H1 (cell line): ENCODE measurements at regions not wholly inside any gene's neighbourhood (a gene's known extent, or its start where the extent isn't known, plus 50 kb on each side); places are given as distances from the start of the nearest gene placed in this dataset.

ENCODE experiments used
- CTCF ChIA-PET: fragments of 300-600 bp; sonication (Branson Sonifier 250); formaldehyde crosslinking; loops from one replicate; lab custom pipeline; 2021; ENCODE audit not compliant: partially characterized antibody; lab: Charles Lee
- POLR2A ChIA-PET: fragments of 300-600 bp; sonication (Branson Sonifier 250); formaldehyde crosslinking; loops from one replicate; lab custom pipeline; 2021; ENCODE audit warnings: inconsistent platforms; ENCODE audit not compliant: partially characterized antibody; lab: Charles Lee
- DNase-seq, 2 experiments: peaks; one replicate each; pipeline versions ENCODE4 v3.0.0 to v3.0.0-alpha.2; 2010 to 2022; ENCODE audit warnings: low spot score in 2 of 2, low read depth in 1 of 2, mixed read lengths in 1 of 2
- FAIRE-seq: peaks from 2 replicates; lab custom pipeline; 2011; peaks lifted over from hg19 to GRCh38; lab: Jason Lieb, UNC
- H2AFZ ChIP-seq: 2 replicates; pipeline ENCODE4 v1.8.1; 2012; ENCODE audit warnings: low read length, inconsistent platforms
- H2AK5ac ChIP-seq: 2 replicates; pipeline ENCODE4 v1.6.1; 2013; ENCODE audit warnings: low read depth, low read length
- H2BK120ac ChIP-seq: replicated peaks from 2 replicates; pipeline ENCODE3; 2013; ENCODE audit warnings: low read depth, low read length, inconsistent platforms
- H2BK12ac ChIP-seq: 2 replicates; pipeline ENCODE4 v1.6.1; 2013; ENCODE audit warnings: low read depth, low read length
- H2BK15ac ChIP-seq: 2 replicates; pipeline ENCODE4 v1.6.1; 2013; ENCODE audit warnings: low read length
- H2BK20ac ChIP-seq: 2 replicates; pipeline ENCODE4 v1.6.1; 2013; ENCODE audit warnings: low read length
- H2BK5ac ChIP-seq: 2 replicates; pipeline ENCODE4 v1.6.1; 2013; ENCODE audit warnings: low read depth, low read length
- H3K14ac ChIP-seq: 2 replicates; pipeline ENCODE4 v1.6.1; 2013; ENCODE audit warnings: inconsistent platforms; ENCODE audit not compliant: insufficient read length
- H3K18ac ChIP-seq: 2 replicates; pipeline ENCODE4 v1.6.1; 2013; ENCODE audit warnings: low read length; ENCODE audit errors: extremely low read depth
- H3K23ac ChIP-seq: 2 replicates; pipeline ENCODE4 v1.6.1; 2013; ENCODE audit warnings: inconsistent platforms; ENCODE audit not compliant: insufficient read length
- H3K23me2 ChIP-seq: 2 replicates; pipeline ENCODE4 v1.6.1; 2013; ENCODE audit warnings: low read depth, low read length
- H3K27ac ChIP-seq: 2 replicates; pipeline ENCODE4 v1.6.1; 2011; ENCODE audit warnings: low read depth, low read length, inconsistent platforms
- H3K27me3 ChIP-seq, 4 experiments: replicated peaks in 1 of 4; 1 replicate in 1 of 4; 2 replicates in 3 of 4; pipeline versions ENCODE4 v1.6.1 to v1.8.1; 2011 to 2013; ENCODE audit warnings: low read length in 3 of 4, mild to moderate bottlenecking in 3 of 4, inconsistent platforms in 2 of 4, mixed read lengths in 2 of 4, moderate library complexity in 1 of 4; ENCODE audit not compliant: control insufficient read depth in 3 of 4, insufficient read depth in 3 of 4; ENCODE audit errors: extremely low read depth in 1 of 4
- H3K36me3 ChIP-seq, 4 experiments: 2 replicates each; pipeline versions ENCODE4 v1.6.1 to v1.8.1; 2011 to 2013; ENCODE audit warnings: mild to moderate bottlenecking in 4 of 4, low read length in 3 of 4, moderate library complexity in 2 of 4, control low read depth in 1 of 4, inconsistent platforms in 1 of 4; ENCODE audit not compliant: insufficient read depth in 4 of 4, control insufficient read depth in 2 of 4
- H3K4ac ChIP-seq: replicated peaks from 2 replicates; pipeline ENCODE3; 2013; ENCODE audit warnings: low read length, low read depth, mixed read lengths, inconsistent platforms; ENCODE audit not compliant: insufficient read length
- H3K4me1 ChIP-seq, 4 experiments: replicated peaks in 1 of 4; 1 replicate in 1 of 4; 2 replicates in 3 of 4; pipeline versions ENCODE4 v1.6.1 to v1.8.1; 2011 to 2013; ENCODE audit warnings: low read length in 3 of 4, inconsistent platforms in 2 of 4, mixed read lengths in 1 of 4; ENCODE audit not compliant: insufficient read depth in 4 of 4, control insufficient read depth in 3 of 4
- H3K4me2 ChIP-seq, 2 experiments: 2 replicates each; pipeline versions ENCODE4 v1.6.1 to v1.8.1; 2011 to 2013; ENCODE audit warnings: low read depth in 2 of 2, low read length in 2 of 2, control low read depth in 1 of 2, inconsistent platforms in 1 of 2, mild to moderate bottlenecking in 1 of 2; ENCODE audit not compliant: insufficient read depth in 1 of 2
- H3K4me3 ChIP-seq, 4 experiments: fragments of 200-600, 300-600 bp in 1 of 4; sonication (generic), shearing (Covaris generic), sonication (Bioruptor Twin) in 1 of 4; 2 replicates each; pipeline versions ENCODE4 v1.5.1 to v1.8.1; 2011 to 2016; ENCODE audit warnings: low read length in 4 of 4, low read depth in 3 of 4, control low read depth in 2 of 4, inconsistent platforms in 2 of 4, mild to moderate bottlenecking in 2 of 4, mixed read lengths in 1 of 4, moderate library complexity in 1 of 4; ENCODE audit not compliant: insufficient read depth in 2 of 4; ENCODE audit errors: extremely low read depth in 1 of 4
- H3K56ac ChIP-seq: replicated peaks from 2 replicates; pipeline ENCODE3; 2013; ENCODE audit warnings: low read depth, mild to moderate bottlenecking, mixed read lengths, low read length, inconsistent platforms; ENCODE audit not compliant: insufficient read length
- H3K79me1 ChIP-seq: 2 replicates; pipeline ENCODE4 v1.6.1; 2013; ENCODE audit warnings: low read depth, low read length, control low read depth
- H3K79me2 ChIP-seq, 2 experiments: 2 replicates each; pipeline versions ENCODE4 v1.6.1 to v1.8.1; 2012 to 2013; ENCODE audit warnings: low read length in 2 of 2, mild to moderate bottlenecking in 2 of 2, inconsistent platforms in 1 of 2; ENCODE audit not compliant: insufficient read depth in 2 of 2, control insufficient read depth in 1 of 2
- H3K9ac ChIP-seq, 4 experiments: replicated peaks in 1 of 4; 1 replicate in 1 of 4; 2 replicates in 3 of 4; pipeline versions ENCODE4 v1.6.1 to v1.8.1; 2011 to 2013; ENCODE audit warnings: low read depth in 3 of 4, low read length in 3 of 4, control low read depth in 2 of 4, mild to moderate bottlenecking in 2 of 4, moderate library complexity in 2 of 4, inconsistent platforms in 1 of 4; ENCODE audit errors: extremely low read depth in 1 of 4
- H3K9me3 ChIP-seq, 2 experiments: 2 replicates each; pipeline versions ENCODE4 v1.6.1 to v1.8.1; 2012 to 2013; ENCODE audit warnings: mild to moderate bottlenecking in 2 of 2, moderate library complexity in 2 of 2, control low read depth in 1 of 2, inconsistent platforms in 1 of 2, low read depth in 1 of 2, low read length in 1 of 2, mixed read lengths in 1 of 2; ENCODE audit not compliant: insufficient read depth in 2 of 2
- H4K20me1 ChIP-seq, 2 experiments: replicated peaks in 1 of 2; 2 replicates each; pipeline versions ENCODE3 to v1.8.1; 2011 to 2013; ENCODE audit warnings: inconsistent platforms in 2 of 2, low read length in 2 of 2, mild to moderate bottlenecking in 1 of 2; ENCODE audit not compliant: insufficient read depth in 2 of 2, control insufficient read depth in 1 of 2
- H4K5ac ChIP-seq: 2 replicates; pipeline ENCODE4 v1.6.1; 2013; ENCODE audit warnings: low read length, low read depth, mixed read lengths, inconsistent platforms; ENCODE audit not compliant: insufficient read length
- H4K8ac ChIP-seq: 2 replicates; pipeline ENCODE4 v1.8.0; 2013; ENCODE audit warnings: mild to moderate bottlenecking, moderate library complexity, low read length, inconsistent platforms; ENCODE audit not compliant: insufficient read depth; ENCODE audit errors: extremely low read depth
- H4K91ac ChIP-seq: replicated peaks from 2 replicates; pipeline ENCODE3; 2013; ENCODE audit warnings: low read length, mixed read lengths, inconsistent platforms; ENCODE audit not compliant: insufficient read length
- CBX5 ChIP-seq: fragments of 300-800, 300-1000 bp; sonication (generic); IDR thresholded peaks from 2 replicates; pipeline ENCODE4 v1.7.1; 2016; ENCODE audit warnings: antibody characterized with exemption, low read length, low read depth
- CEBPB ChIP-seq: IDR thresholded peaks from 2 replicates; pipeline ENCODE4 v1.6.1; 2012; ENCODE audit warnings: low read depth, low read length
- EGR1 ChIP-seq: IDR thresholded peaks from 2 replicates; pipeline ENCODE4 v1.6.1; 2011; ENCODE audit warnings: low read depth, low read length, borderline replicate concordance
- HDAC2 ChIP-seq, 2 experiments: fragments of 300-600 bp in 1 of 2; sonication (generic) in 1 of 2; IDR thresholded peaks; 2 replicates each; pipeline ENCODE4 v1.6.1; 2011 to 2012; ENCODE audit warnings: low read depth in 2 of 2, low read length in 2 of 2, mild to moderate bottlenecking in 2 of 2, moderate library complexity in 2 of 2, borderline replicate concordance in 1 of 2, inconsistent platforms in 1 of 2
- KDM5A ChIP-seq: fragments of 200-600 bp; IDR thresholded peaks from 2 replicates; pipeline ENCODE4 v1.7.1; 2012; ENCODE audit warnings: mild to moderate bottlenecking, low read length, inconsistent platforms, mixed read lengths
- NRF1 ChIP-seq: IDR thresholded peaks from 2 replicates; pipeline ENCODE4 v1.6.1; 2011; ENCODE audit warnings: mild to moderate bottlenecking, low read depth, low read length, improper control_type of control experiment
- SUZ12 ChIP-seq: fragments of 200-600 bp; sonication (generic); IDR thresholded peaks from 2 replicates; pipeline ENCODE4 v1.6.1; 2012; ENCODE audit warnings: mild to moderate bottlenecking, inconsistent platforms, low read length, moderate library complexity, mixed read lengths
- TEAD4 ChIP-seq: IDR thresholded peaks from 2 replicates; pipeline ENCODE4 v1.6.1; 2012; ENCODE audit warnings: low read depth, low read length, inconsistent platforms, mixed read lengths
- ZNF274 ChIP-seq: IDR thresholded peaks from 2 replicates; pipeline ENCODE4 v1.7.0; 2012; ENCODE audit warnings: low read length, borderline replicate concordance; ENCODE audit errors: extremely low read depth
- WGBS, 2 experiments: shearing (Covaris generic) in 1 of 2; methylation state at CpG; one replicate each; pipeline versions ENCODE4 v1.1.6 to v1.1.7; 2013 to 2015; ENCODE audit warnings: low lambda C conversion rate in 2 of 2, mixed read lengths in 2 of 2, inconsistent platforms in 1 of 2, low coverage in 1 of 2, missing lambda C conversion rate in 1 of 2; ENCODE audit not compliant: insufficient replicate concordance in 2 of 2, insufficient coverage in 1 of 2, insufficient read length in 1 of 2; ENCODE audit errors: extremely low coverage in 1 of 2, missing lambda C conversion rate in 1 of 2; 5-methylcytosine and 5-hydroxymethylcytosine counted together
- TF ChIP-seq, protein P1 (sequence below), 3 experiments: IDR thresholded peaks; 1 replicate in 2 of 3; 2 replicates in 1 of 3; pipeline versions ENCODE4 v1.5.1 to v1.6.1; 2011; ENCODE audit warnings: low read length in 3 of 3, mild to moderate bottlenecking in 3 of 3, inconsistent platforms in 2 of 3, low read depth in 1 of 3, moderate library complexity in 1 of 3; ENCODE audit not compliant: insufficient read depth in 1 of 3; ENCODE audit errors: control extremely low read depth in 1 of 3
- TF ChIP-seq, protein P2 (sequence below): IDR thresholded peaks from 2 replicates; pipeline ENCODE4 v1.6.1; 2012; ENCODE audit warnings: low read length, inconsistent platforms

DNA sequence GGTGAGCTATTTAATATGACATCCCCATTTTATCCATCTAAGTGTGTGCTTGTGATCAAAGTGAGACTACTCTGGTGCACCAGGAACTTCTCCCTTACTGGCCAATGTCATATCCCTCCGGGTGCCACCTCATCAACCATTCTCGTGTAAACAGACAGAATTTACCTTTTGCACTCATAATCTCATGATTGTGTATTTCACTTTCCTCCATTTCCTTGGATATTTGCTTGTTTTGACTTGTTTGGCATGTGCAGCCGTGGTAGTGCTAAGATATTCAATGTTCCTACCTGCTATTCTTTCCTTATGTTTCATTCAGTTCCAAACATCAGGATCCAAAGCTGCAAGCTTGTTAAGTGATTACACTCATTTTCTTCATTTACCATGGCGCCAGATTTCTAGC lies 280.5 kb upstream of the SP8 start:
- H2BK5ac ChIP-seq: no peak overlapping the region
- no peak overlapping the region for H3K23ac ChIP-seq
- FAIRE-seq (no peak), DNase-seq (no peak)
- no peak overlapping the region for H2AK5ac ChIP-seq
- H3K36me3 ChIP-seq: no peaks in the 10 kb centered on the region
- H2BK120ac ChIP-seq: no peak overlapping the region
- H3K4me1 ChIP-seq: no peaks in the 10 kb centered on the region
- no peak overlapping the region for H2AFZ ChIP-seq
- H3K79me1 ChIP-seq: no peaks in the 10 kb centered on the region
- H3K4me3 ChIP-seq: no peak overlapping the region
- no peak overlapping the region for H3K56ac ChIP-seq
- H3K4me2 ChIP-seq: no peak overlapping the region
- no peak overlapping the region for H4K5ac ChIP-seq
- no peaks in the 10 kb centered on the region for H3K79me2 ChIP-seq
- H4K8ac ChIP-seq: no peak overlapping the region
- no peaks in the 10 kb centered on the region for H4K20me1 ChIP-seq
- ChIA-PET POLR2A (no interaction called here), CTCF (no interaction called here)
- no peak overlapping the region for H2BK12ac ChIP-seq
- H2BK20ac ChIP-seq: no peak overlapping the region
- no peak overlapping the region for H3K14ac ChIP-seq
- no peak overlapping the region for H3K27ac ChIP-seq
- 95% methylated on average over 4 of the region's 4 CpGs; no CpG with 5 or more reads in 1 of the 2 experiments for WGBS, 2 experiments
- no peak overlapping the region for H3K9ac ChIP-seq
- H4K91ac ChIP-seq: no peak overlapping the region
- H2BK15ac ChIP-seq: no peak overlapping the region
- no peak overlapping the region for H3K4ac ChIP-seq
- H3K27me3 ChIP-seq: no peaks in the 10 kb centered on the region
- no peak overlapping the region for H3K18ac ChIP-seq
- no peaks in the 10 kb centered on the region for H3K9me3 ChIP-seq
- H3K23me2 ChIP-seq: no peaks in the 10 kb centered on the region; the same call in 1 of the 2 replicates
- TF ChIP-seq NRF1: no peak
- no peak for TF ChIP-seq EGR1
- TF ChIP-seq, protein P1, sequence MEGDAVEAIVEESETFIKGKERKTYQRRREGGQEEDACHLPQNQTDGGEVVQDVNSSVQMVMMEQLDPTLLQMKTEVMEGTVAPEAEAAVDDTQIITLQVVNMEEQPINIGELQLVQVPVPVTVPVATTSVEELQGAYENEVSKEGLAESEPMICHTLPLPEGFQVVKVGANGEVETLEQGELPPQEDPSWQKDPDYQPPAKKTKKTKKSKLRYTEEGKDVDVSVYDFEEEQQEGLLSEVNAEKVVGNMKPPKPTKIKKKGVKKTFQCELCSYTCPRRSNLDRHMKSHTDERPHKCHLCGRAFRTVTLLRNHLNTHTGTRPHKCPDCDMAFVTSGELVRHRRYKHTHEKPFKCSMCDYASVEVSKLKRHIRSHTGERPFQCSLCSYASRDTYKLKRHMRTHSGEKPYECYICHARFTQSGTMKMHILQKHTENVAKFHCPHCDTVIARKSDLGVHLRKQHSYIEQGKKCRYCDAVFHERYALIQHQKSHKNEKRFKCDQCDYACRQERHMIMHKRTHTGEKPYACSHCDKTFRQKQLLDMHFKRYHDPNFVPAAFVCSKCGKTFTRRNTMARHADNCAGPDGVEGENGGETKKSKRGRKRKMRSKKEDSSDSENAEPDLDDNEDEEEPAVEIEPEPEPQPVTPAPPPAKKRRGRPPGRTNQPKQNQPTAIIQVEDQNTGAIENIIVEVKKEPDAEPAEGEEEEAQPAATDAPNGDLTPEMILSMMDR (IDR thresholded peaks at IDR 0.05; ENCODE audit: control extremely low read depth in 1 of 3, insufficient read depth in 1 of 3, low read depth in 1 of 3, low read length in 3 of 3): no peak
- no peak for TF ChIP-seq CBX5
- no peak for TF ChIP-seq HDAC2 (IDR thresholded peaks at IDR 0.05; ENCODE audit: borderline replicate concordance in 1 of 2, low read depth in 2 of 2, low read length in 2 of 2)
- no peak for TF ChIP-seq CEBPB
- TF ChIP-seq KDM5A: no peak
- TF ChIP-seq TEAD4: no peak
- TF ChIP-seq, protein P2, sequence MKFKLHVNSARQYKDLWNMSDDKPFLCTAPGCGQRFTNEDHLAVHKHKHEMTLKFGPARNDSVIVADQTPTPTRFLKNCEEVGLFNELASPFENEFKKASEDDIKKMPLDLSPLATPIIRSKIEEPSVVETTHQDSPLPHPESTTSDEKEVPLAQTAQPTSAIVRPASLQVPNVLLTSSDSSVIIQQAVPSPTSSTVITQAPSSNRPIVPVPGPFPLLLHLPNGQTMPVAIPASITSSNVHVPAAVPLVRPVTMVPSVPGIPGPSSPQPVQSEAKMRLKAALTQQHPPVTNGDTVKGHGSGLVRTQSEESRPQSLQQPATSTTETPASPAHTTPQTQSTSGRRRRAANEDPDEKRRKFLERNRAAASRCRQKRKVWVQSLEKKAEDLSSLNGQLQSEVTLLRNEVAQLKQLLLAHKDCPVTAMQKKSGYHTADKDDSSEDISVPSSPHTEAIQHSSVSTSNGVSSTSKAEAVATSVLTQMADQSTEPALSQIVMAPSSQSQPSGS: no peak
- TF ChIP-seq SUZ12: no peak
- no peak for TF ChIP-seq ZNF274
